ENCODE measurements at regions not wholly inside any gene's neighbourhood (a gene's known extent, or its start where the extent isn't known, plus 50 kb on each side); places are given as distances from the start of the nearest gene placed in this dataset.
"Not testable (repeated sequence)": the region's sequence is repeated elsewhere in the genome, so short reads cannot be mapped to it uniquely, and the experiment has no call there.

DNA sequence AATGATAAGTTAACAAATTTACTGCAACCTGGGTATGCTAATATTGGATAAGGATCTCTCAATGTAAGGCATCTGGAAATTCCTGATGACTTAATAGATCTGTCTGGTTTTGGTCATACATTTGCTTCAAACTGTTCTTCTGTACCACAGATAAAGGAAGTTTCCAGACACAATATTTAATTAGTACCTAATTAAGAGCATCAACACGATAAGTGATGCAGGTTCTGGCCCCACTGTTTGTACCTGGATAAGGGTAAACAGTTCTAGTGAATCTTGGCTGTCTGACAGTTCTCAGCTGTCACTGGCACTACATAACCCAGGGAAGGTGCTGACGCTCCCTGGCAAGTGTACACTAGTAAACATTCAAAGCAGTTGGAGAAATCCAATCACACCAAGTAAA lies 165.6 kb downstream of the MZT1 start:
- Histone ChIP-seq H3K27ac (no peak overlapping the region), H3K36me3 (no peaks in the 10 kb centered on the region), H3K27me3 (replicated peaks) (no peaks in the 10 kb centered on the region), H3K4me3 (no peak overlapping the region), H3K4me1 (replicated peaks) (no peaks in the 10 kb centered on the region), H3K9me3 (replicated peaks) (no peaks in the 10 kb centered on the region)
- DNase-seq (ENCODE audit: low read depth in 1 of 2, low spot score in 2 of 2) = no peak

DNA sequence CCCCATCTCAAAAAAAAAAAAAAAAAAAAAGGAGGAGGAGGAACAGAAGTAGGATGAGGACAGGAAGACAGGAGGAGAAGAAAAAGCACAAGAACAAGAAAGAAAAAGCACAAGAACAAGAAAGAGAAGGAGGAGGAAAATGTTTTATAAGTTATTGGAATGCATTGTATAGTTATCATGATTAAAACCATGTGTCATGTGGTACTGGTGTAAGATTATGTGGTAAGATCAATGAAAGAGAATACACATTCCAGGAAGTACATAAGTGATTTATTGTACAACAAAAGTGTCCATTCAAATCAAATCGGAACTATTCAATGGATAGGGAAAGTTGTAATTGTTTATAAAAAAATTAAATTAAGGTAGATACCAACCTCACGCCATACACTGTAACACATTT lies 167.7 kb downstream of the MZT1 start:
- Histone ChIP-seq H3K9me3 (replicated peaks) (no peaks in the 10 kb centered on the region), H3K4me1 (replicated peaks) (no peaks in the 10 kb centered on the region), H3K4me3 (no peak overlapping the region), H3K27ac (no peak overlapping the region), H3K27me3 (replicated peaks) (no peaks in the 10 kb centered on the region), H3K36me3 (no peaks in the 10 kb centered on the region)
- no peak for DNase-seq (ENCODE audit: low read depth in 1 of 2, low spot score in 2 of 2)

DNA sequence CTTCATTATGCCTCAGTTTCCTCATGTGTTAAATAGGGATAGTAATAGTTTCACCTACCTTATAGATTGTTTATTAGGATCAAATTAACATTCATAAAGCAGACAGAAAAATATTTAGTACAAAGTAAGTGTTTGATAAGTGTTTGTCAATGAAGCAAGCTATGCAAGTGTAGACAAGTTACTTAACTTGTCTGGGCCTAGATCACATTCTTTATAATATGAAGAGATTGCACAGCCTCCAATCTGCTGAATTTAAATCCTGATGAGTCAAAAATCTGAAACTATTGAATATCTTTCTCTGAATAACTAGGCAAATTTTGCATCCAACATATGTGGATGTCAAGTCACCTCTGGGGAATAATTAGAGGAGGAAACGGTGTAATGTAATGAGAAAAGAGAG lies 170.5 kb downstream of the MZT1 start:
- no peak for DNase-seq (ENCODE audit: low read depth in 1 of 2, low spot score in 2 of 2)
- Histone ChIP-seq H3K4me3 (no peak overlapping the region), H3K27me3 (replicated peaks) (no peaks in the 10 kb centered on the region), H3K9me3 (replicated peaks) (no peaks in the 10 kb centered on the region), H3K4me1 (replicated peaks) (no peaks in the 10 kb centered on the region), H3K36me3 (no peaks in the 10 kb centered on the region), H3K27ac (no peak overlapping the region)

GRCh38 chr13:72555601-72556000 lies 171.8 kb downstream of the MZT1 start:
- Histone ChIP-seq H3K27ac (no peak overlapping the region), H3K36me3 (no peaks in the 10 kb centered on the region), H3K4me3 (no peak overlapping the region), H3K9me3 (replicated peaks) (no peaks in the 10 kb centered on the region), H3K4me1 (replicated peaks) (no peaks in the 10 kb centered on the region), H3K27me3 (replicated peaks) (no peaks in the 10 kb centered on the region)
- DNase-seq (ENCODE audit: low read depth in 1 of 2, low spot score in 2 of 2) = no peak

DNA sequence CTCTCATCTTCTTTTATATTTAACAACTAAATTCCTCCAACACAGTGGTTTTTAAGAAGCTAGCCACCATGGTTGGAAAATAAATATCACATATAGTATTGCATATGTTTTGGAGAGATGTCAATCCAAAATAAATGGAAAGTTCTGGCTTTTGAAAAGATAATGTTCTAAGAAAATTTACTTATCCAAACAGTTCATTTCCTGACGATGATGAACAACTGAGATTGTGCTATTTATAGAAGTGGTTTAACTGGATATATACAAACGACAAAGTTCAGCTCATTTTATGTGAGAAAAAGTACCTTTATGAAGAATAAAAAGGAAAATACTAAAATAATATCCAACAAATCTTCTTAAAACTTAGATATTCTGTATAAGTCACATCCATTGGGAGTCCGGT lies 174.7 kb downstream of the MZT1 start:
- no peaks in the 10 kb centered on the region for H3K4me1 ChIP-seq (replicated peaks)
- DNase-seq (ENCODE audit: low read depth in 1 of 2, low spot score in 2 of 2) = no peak
- H3K9me3 ChIP-seq (replicated peaks) = no peaks in the 10 kb centered on the region
- no peaks in the 10 kb centered on the region for H3K36me3 ChIP-seq
- H3K27me3 ChIP-seq (replicated peaks) = no peaks in the 10 kb centered on the region
- H3K4me3 ChIP-seq = no peak overlapping the region
- H3K27ac ChIP-seq = no peak overlapping the region

DNA sequence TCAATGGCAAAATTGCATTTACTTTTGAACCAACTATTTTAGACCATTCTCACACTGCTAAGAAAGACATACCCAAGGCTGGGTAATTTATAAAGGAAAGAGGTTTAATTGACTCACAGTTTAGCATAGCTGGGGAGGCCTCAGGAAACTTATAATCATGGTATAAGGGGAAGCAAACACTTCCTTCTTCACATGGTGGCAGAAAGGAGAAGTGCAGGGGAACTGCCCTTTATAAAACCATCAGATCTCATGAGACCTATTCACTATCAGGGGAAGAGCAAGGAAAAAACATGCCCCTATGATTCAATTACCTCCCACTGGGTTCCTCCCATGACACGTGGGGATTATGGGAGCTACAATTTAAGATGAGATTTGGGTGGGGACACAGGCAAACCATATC lies 181.5 kb downstream of the MZT1 start:
- not testable (repeated sequence) for H3K27me3 ChIP-seq (replicated peaks); H3K4me1 ChIP-seq (replicated peaks); H3K36me3 ChIP-seq; H3K4me3 ChIP-seq; DNase-seq (ENCODE audit: low read depth in 1 of 2, low spot score in 2 of 2); H3K9me3 ChIP-seq (replicated peaks); H3K27ac ChIP-seq

- Histone ChIP-seq H3K4me3 (no peak overlapping the region), H3K36me3 (no peaks in the 10 kb centered on the region), H3K27ac (no peak overlapping the region), H3K27me3 (replicated peaks) (no peaks in the 10 kb centered on the region), H3K9me3 (replicated peaks) (no peaks in the 10 kb centered on the region), H3K4me1 (replicated peaks) (no peaks in the 10 kb centered on the region)
- no peak for DNase-seq (ENCODE audit: low read depth in 1 of 2, low spot score in 2 of 2)
Measured at GRCh38 chr13:72545030-72545719, 182.3 kb downstream of the MZT1 start.

- no peak overlapping the region for H3K4me3 ChIP-seq
- no peaks in the 10 kb centered on the region for H3K9me3 ChIP-seq (replicated peaks)
- no peaks in the 10 kb centered on the region for H3K27me3 ChIP-seq (replicated peaks)
- H3K4me1 ChIP-seq (replicated peaks) = no peaks in the 10 kb centered on the region
- DNase-seq (ENCODE audit: low read depth in 1 of 2, low spot score in 2 of 2) = no peak
- no peaks in the 10 kb centered on the region for H3K36me3 ChIP-seq
- H3K27ac ChIP-seq = no peak overlapping the region
Measured at GRCh38 chr13:72544042-72544441, 183.4 kb downstream of the MZT1 start.

DNA sequence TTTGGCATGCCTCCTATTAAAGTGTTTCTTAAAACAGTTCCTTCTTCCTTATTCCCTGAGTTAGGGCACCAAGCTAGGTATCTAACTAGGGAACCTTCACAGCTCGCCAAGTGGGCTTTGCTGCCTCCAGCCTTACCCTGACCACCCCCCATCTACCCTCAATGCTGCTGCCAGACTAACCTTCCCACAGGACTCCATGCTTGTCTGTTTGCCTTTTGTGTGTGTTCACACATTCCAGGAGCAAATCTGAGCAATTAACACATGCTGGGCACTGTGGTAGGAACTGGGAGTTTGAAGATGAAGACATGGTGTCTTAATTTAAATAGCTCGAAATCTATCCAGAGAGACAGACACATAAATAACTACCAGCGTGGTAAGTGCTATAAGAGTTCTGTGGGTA lies 185.2 kb downstream of the MZT1 start:
- no peaks in the 10 kb centered on the region for H3K9me3 ChIP-seq (replicated peaks)
- no peaks in the 10 kb centered on the region for H3K36me3 ChIP-seq
- H3K27me3 ChIP-seq (replicated peaks) = no peaks in the 10 kb centered on the region
- no peaks in the 10 kb centered on the region for H3K4me1 ChIP-seq (replicated peaks)
- DNase-seq (ENCODE audit: low read depth in 1 of 2, low spot score in 2 of 2) = no peak
- H3K27ac ChIP-seq = no peak overlapping the region
- no peak overlapping the region for H3K4me3 ChIP-seq

GRCh38 chr13:72541674-72542073 lies 185.8 kb downstream of the MZT1 start:
- Histone ChIP-seq H3K27ac (no peak overlapping the region), H3K27me3 (replicated peaks) (no peaks in the 10 kb centered on the region), H3K36me3 (no peaks in the 10 kb centered on the region), H3K9me3 (replicated peaks) (no peaks in the 10 kb centered on the region), H3K4me1 (replicated peaks) (no peaks in the 10 kb centered on the region), H3K4me3 (no peak overlapping the region)
- no peak for DNase-seq (ENCODE audit: low read depth in 1 of 2, low spot score in 2 of 2)

DNA sequence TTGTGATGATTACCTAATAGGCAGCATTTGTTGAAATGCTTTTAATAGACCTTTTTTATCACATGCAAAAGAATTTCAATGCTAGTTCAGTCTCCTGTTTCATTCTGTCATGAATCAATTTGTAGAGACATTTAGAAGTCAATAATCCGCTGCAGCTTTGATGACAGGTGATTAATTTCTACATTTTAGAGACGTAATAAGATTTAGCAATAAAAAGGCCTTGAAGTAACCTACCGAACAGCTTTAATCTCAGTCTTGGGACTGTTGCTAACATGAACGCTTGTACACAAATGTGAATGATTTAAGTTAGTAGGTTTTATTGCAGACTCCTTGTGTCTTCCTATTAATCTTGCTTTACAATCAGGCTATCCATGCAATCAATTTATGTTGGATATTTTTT lies 186.5 kb downstream of the MZT1 start:
- Histone ChIP-seq H3K4me3 (no peak overlapping the region), H3K4me1 (replicated peaks) (no peaks in the 10 kb centered on the region), H3K27ac (no peak overlapping the region), H3K9me3 (replicated peaks) (no peaks in the 10 kb centered on the region), H3K27me3 (replicated peaks) (no peaks in the 10 kb centered on the region), H3K36me3 (no peaks in the 10 kb centered on the region)
- no peak for DNase-seq (ENCODE audit: low read depth in 1 of 2, low spot score in 2 of 2)

DNA sequence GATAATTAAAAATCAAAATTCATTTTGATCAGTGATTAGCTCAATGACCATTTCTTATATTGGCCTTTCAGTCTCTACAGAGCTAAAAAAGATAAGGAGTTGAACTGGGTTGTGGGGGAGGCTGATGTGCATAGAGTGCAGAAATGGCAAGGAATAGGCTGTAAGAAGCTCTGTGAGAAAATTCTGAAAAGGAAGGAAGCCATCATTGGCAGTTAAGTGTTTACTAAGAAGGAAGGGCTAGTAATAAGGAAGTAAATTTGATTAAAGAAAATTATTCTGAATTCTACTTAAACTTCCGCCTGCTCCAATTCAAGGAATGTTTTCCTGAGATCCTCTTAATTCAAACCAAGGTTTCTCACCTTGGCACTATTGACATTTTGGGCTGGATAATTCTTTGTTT lies 187.5 kb downstream of the MZT1 start:
- Histone ChIP-seq H3K4me1 (replicated peaks) (no peaks in the 10 kb centered on the region), H3K27ac (no peak overlapping the region), H3K27me3 (replicated peaks) (no peaks in the 10 kb centered on the region), H3K4me3 (no peak overlapping the region), H3K36me3 (no peaks in the 10 kb centered on the region), H3K9me3 (replicated peaks) (no peaks in the 10 kb centered on the region)
- no peak for DNase-seq (ENCODE audit: low read depth in 1 of 2, low spot score in 2 of 2)

GRCh38 chr13:72537782-72538181 lies 189.6 kb downstream of the MZT1 start:
- no peak for DNase-seq (ENCODE audit: low read depth in 1 of 2, low spot score in 2 of 2)
- H3K9me3 ChIP-seq (replicated peaks) = no peaks in the 10 kb centered on the region

DNA sequence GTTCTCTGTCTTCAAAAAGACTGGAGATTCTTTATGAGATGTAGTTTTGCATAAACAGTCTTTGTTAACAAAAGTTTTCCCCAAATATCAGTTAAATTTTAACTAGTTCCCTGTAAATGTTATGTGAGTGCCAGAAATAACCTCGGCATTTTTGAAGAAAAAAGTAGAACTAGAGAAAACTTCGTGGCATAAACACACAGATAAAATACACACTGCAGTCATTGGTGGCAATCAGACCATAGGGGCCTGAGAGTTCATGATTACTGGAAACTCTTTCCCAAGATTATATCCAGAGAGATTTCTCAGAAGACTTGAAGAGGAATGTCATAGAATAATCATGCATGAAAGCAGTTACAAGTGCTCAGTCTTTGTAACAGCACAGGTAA lies 190.0 kb downstream of the MZT1 start:
- DNase-seq (ENCODE audit: low read depth in 1 of 2, low spot score in 2 of 2) = no peak
- Histone ChIP-seq H3K36me3 (no peaks in the 10 kb centered on the region), H3K4me3 (no peak overlapping the region)

More at GRCh38 chr13:72537782-72538181, 189.6 kb downstream of the MZT1 start:
- H3K4me3 ChIP-seq = no peak overlapping the region
- no peak overlapping the region for H3K27ac ChIP-seq
- no peaks in the 10 kb centered on the region for H3K4me1 ChIP-seq (replicated peaks)
- no peaks in the 10 kb centered on the region for H3K36me3 ChIP-seq
- H3K27me3 ChIP-seq (replicated peaks) = no peaks in the 10 kb centered on the region

DNA sequence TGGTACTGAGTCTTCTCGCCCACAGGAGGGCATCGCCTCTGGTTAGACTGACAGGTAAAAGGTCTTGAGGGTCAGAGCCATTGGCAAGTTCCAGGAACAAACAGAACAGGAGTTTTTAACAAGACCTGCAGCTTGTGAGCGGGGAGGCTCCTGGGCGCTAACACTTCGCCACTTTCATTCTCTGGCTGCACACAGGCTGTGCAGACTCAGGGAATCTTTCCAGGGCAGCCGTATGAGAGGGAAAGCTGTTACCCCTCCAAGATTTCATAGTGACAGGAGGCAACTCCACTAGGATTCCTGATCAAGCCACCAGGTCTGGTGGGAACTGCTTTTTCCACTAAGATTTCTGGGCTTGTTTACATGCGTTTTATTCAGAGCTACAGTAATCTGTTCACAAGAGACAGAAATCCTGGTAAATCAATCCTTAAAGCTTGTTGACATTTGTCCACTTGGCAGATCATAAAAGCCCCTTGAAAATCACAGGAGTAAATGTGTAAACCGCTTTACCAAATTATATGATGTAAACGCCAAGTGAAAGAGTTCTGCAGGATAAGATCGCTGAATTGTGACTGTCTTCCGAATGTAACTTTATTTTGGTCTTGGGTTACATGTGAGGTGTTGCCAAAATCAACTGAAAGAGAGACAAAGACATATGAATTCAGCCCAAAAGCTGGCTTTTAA lies 190.6 kb downstream of the MZT1 start:
- no peak for DNase-seq (ENCODE audit: low read depth in 1 of 2, low spot score in 2 of 2)
- no peak overlapping the region for H3K27ac ChIP-seq
- no peaks in the 10 kb centered on the region for H3K9me3 ChIP-seq (replicated peaks)
- H3K36me3 ChIP-seq = no peaks in the 10 kb centered on the region
- no peaks in the 10 kb centered on the region for H3K27me3 ChIP-seq (replicated peaks)
- H3K4me1 ChIP-seq (replicated peaks) = no peaks in the 10 kb centered on the region
- H3K4me3 ChIP-seq = no peak overlapping the region

More for the DNA sequence above, 190.0 kb downstream of the MZT1 start:
- H3K27me3 ChIP-seq (replicated peaks) = no peaks in the 10 kb centered on the region
- H3K27ac ChIP-seq = no peak overlapping the region
- no peaks in the 10 kb centered on the region for H3K9me3 ChIP-seq (replicated peaks)
- no peaks in the 10 kb centered on the region for H3K4me1 ChIP-seq (replicated peaks)

All from SJSA1 (cell line).